Right renal cortex interstitium (tissue), 3 donors: ENCODE measurements at regions not wholly inside any gene's neighbourhood (a gene's known extent, or its start where the extent isn't known, plus 50 kb on each side); places are given as distances from the start of the nearest gene placed in this dataset.

ENCODE experiments used
- DNase-seq, 3 donors: peaks; one replicate each; pipeline ENCODE4 v3.0.0-alpha.2; 2013; ENCODE audit warnings: low read depth in 3 of 3, low spot score in 2 of 3

- DNase-seq, result no peak
Observed at GRCh38 chr7:9939176-9939575, 1034.5 kb upstream of the PHF14 start.

- no peak for DNase-seq
Observed at GRCh38 chr7:9945131-9945530, 1028.5 kb upstream of the PHF14 start.

GRCh38 chr7:9945857-9946256 is 1027.8 kb upstream of the PHF14 start:
- no peak for DNase-seq

- DNase-seq, result no peak
Observed at GRCh38 chr7:9955138-9955537, 1018.5 kb upstream of the PHF14 start.

- no peak for DNase-seq
Observed at GRCh38 chr7:9958486-9958885, 1015.2 kb upstream of the PHF14 start.

- DNase-seq, result no peak
Observed at GRCh38 chr7:9960460-9960859, 1013.2 kb upstream of the PHF14 start.

GRCh38 chr7:9961161-9961922 is 1012.3 kb upstream of the PHF14 start:
- DNase-seq, result no peak

- DNase-seq, result no peak
Observed at GRCh38 chr7:9962742-9963141, 1010.9 kb upstream of the PHF14 start.

GRCh38 chr7:9978106-9979064 is 995.3 kb upstream of the PHF14 start:
- DNase-seq, result no peak

GRCh38 chr7:9981742-9982349 is 991.8 kb upstream of the PHF14 start:
- DNase-seq, result no peak

- DNase-seq, result no peak
Observed at GRCh38 chr7:9983048-9983447, 990.6 kb upstream of the PHF14 start.

GRCh38 chr7:10015687-10016086 is 958.0 kb upstream of the PHF14 start:
- no peak for DNase-seq

- DNase-seq, result no peak
Observed at GRCh38 chr7:10022480-10022879, 951.2 kb upstream of the PHF14 start.

- DNase-seq, result no peak
Observed at GRCh38 chr7:10022957-10023356, 950.7 kb upstream of the PHF14 start.

- no peak for DNase-seq
Observed at GRCh38 chr7:10034843-10035556, 938.7 kb upstream of the PHF14 start.

GRCh38 chr7:10036693-10037092 is 937.0 kb upstream of the PHF14 start:
- no peak for DNase-seq

- DNase-seq, result no peak
Observed at GRCh38 chr7:10038351-10038750, 935.3 kb upstream of the PHF14 start.

- DNase-seq, result no peak
Observed at GRCh38 chr7:10040674-10041073, 933.0 kb upstream of the PHF14 start.

GRCh38 chr7:10070899-10071298 is 902.8 kb upstream of the PHF14 start:
- DNase-seq, result no peak

GRCh38 chr7:10075866-10076265 is 897.8 kb upstream of the PHF14 start:
- DNase-seq, result no peak
